ENCODE measurements at regions not wholly inside any gene's neighbourhood (a gene's known extent, or its start where the extent isn't known, plus 50 kb on each side); places are given as distances from the start of the nearest gene placed in this dataset.

- TF ChIP-seq EP300 (IDR thresholded peaks at IDR 0.05) (no peak), CTCF (IDR thresholded peaks at IDR 0.05) (no peak), POLR2AphosphoS5 (IDR thresholded peaks at IDR 0.05) (no peak), POLR2A (IDR thresholded peaks at IDR 0.05; ENCODE audit: low read depth) (no peak)
These were observed 70.5 kb upstream of the FRMD6 start for GRCh38 chr14:51581017-51581881.

Measured in esophagus muscularis mucosa (tissue), 4 donors.